ENCODE measurements at regions not wholly inside any gene's neighbourhood (a gene's known extent, or its start where the extent isn't known, plus 50 kb on each side); places are given as distances from the start of the nearest gene placed in this dataset.

- TF ChIP-seq CTCF (IDR thresholded peaks at IDR 0.05): no peak
- no peak for TF ChIP-seq EZH2 (IDR thresholded peaks at IDR 0.05)
- no peak for TF ChIP-seq EZH2phosphoT487 (IDR thresholded peaks at IDR 0.05)
Observed at GRCh38 chr6:27061235-27061993, 186.1 kb upstream of the PRSS16 start.

Data from neural progenitor cell (in vitro differentiated cells).